IPS-NIHi7 (cell line): ENCODE measurements at regions not wholly inside any gene's neighbourhood (a gene's known extent, or its start where the extent isn't known, plus 50 kb on each side); places are given as distances from the start of the nearest gene placed in this dataset.
"Not testable (repeated sequence)": the region's sequence is repeated elsewhere in the genome, so short reads cannot be mapped to it uniquely, and the experiment has no call there.

Experiments used
- DNase-seq: peaks from one replicate; pipeline ENCODE4 v3.0.0; 2012; ENCODE audit warnings: mixed read lengths; ENCODE audit errors: extremely low spot score

DNA sequence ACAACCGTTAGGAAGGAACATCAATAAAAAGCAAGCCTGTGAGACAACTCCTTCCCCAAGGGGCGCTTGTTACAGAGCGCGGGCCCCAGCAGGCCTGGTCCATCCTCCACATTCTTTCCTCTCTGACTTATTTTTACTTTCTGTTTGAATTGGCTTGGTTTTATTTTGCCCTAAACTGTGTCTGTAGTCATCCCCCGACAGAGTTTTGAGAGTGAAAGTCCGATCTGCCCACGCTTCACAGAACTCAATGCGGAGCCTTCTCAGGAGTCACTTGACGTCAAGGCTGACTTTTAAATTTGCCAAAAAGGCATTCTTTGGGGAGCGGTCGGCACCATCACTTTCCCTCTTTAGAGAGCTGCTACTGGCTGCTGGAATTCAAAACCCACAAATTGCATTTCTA lies 150.1 kb upstream of the KLF6 start:
- no peak for DNase-seq

DNA sequence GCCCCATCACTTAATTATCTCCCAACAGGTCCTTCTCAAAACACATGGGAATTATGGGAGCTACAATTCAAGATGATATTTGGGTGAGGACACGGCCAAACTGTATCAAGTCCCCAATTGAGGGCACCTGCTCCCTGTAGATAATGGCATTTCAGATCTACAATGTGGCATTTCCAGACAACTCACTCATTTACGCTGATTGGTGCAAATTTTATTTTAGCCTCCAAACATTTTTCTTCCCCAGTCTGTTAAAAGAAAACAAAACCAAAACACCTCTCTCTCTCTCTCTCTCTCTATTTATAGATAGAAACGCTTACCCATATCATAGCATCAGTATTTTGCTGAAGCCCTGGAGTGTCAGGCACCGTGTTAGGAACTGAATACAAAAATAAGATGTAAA lies 148.7 kb upstream of the KLF6 start:
- DNase-seq = no peak

DNA sequence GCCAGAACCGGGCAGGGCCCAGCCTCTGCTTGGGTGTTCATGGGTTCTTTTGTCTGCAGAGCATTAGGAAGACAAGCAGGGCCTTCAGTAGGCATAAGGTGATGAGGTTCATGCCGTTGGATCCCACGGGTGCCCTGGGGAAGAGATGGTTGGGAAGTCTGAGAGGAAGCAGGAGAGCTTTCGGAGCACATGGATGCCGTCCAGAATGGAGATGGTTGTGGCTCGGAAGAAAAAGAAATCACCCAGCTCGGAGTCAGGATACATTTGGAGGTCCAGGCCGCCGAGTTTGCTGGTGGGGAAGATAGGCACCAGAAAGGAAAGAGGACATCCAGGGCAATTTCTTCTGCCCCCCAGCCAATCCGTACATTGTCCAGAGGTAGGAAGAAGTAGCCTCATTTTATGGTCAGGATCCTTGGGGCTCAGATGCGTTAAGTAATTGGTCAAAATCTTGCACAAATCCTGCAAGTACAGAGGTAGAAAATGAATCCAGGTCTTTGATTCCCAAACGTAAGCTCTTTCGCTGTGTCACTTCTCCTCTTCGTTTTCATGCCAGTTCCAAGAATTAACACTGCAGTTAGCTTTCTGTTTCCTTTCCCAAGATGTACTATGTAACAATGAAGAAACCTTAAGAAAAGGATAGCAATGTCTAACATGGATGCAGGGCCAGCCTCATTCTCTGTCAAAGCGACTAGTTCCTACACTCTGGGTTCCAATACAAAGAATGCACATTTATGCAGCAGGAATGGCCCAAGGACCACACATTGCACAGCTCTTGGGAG lies 147.8 kb upstream of the KLF6 start:
- DNase-seq = no peak

DNA sequence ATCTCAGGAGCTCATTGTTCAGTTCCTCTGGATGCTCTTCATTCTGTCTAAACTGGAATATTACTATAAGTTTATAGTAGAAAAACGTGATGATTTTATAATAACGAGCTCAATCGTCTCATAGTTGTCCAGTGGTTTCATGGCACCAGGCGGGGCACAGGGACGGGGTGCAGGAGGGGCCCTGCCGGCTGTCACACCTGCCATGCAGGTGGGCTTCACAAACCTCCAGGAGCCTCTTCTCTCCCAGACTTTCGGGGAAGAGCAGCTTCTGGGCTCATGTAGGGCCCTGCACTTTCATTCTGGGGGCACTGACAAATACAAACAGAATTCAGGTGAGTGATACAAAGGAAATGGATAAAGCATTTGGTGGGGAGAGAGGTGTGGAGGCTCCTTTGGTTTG lies 146.9 kb upstream of the KLF6 start:
- DNase-seq = no peak

DNA sequence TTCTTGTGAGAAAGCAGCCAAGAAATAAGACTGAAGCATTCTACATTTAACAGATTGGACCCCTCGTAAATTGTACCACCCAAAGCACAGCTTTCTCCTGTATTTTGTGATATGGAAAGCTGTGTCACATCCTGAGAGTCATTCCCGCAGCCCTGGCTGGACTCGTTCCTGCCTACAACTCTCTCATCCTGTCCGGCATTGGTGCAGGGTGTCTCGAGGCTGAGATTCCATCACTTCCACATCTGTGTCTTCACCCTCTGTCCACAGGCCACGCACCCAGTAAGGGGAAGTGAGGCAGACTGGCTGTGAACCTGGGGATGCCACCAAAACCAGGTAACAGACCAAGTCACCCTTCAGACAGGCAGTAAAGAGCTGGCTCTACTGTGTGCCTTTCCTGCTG lies 146.2 kb upstream of the KLF6 start:
- no peak for DNase-seq

DNA sequence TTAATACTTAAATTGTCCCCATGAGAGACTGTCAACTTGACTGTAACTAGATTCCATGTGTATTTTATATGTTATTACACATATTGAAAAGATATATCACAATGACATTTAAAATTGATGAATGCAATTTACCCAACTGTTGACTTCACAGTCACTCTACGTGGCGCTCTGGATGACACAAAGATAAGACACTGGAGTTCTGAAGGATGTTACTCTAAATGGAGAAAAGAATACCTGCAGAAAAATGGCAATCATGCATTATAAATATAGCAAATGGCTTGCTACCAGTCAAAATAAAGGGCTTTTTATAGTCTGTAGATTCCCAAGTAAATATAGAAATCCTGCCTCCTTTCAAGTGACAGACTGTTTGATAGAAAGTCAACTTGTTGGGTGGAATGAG lies 143.6 kb upstream of the KLF6 start:
- no peak for DNase-seq

DNA sequence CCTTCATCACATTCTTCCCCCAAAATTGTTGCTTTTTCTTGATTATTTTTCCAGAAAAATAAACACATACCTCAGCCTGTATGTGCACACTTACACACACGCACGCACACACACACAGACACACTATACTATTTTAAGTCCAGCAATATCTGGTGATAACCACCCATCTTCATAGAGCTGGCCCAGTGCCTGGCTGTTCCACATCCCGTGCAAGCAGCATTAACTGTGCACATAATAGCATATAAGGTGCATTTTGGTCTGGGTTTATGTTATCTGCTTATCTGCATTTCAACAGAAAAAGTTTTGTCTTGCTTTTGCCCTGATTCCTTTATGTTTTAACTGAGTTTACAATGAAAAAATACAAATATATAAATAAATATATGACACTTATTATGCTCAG lies 143.1 kb upstream of the KLF6 start:
- no peak for DNase-seq

DNA sequence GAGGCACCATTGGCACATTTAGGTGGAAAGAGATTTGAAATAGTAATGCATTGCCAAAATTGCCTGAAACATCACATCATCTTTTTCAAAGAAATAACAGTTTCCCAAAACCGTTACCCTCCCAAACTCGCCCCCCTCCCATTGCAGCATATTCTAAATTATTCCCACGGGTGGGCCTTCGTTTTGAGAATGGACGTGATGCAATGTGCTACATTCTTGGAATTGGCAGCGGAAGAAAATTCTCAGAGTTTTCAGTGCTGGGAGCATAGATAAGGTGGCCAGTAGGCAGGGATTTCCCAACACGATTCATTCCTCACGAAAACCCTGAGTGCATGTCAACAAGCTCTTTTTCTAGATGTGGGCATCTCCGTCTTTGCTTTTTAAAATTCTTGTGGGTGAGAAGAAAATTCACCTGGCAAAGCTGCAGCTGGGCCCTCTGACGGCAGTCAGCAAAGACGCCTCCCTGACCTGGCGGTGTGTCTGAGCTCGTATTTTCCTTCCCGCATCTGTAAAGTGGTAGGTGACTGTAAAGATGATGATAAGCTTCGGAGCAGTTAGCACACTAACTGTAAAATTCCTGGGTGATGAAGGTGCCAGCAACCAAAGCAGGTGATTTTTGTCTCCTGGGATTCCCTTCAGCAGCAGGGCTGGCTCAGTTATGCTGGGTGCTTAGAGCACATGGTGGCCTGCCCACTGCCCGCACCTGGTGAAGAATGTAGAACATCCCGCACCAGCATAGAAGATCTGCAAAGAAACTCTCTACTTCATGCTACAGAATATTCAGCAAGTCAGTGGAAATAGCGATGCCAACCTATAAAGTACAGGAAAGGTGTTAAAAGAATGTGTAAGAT lies 141.9 kb upstream of the KLF6 start:
- no peak for DNase-seq

DNA sequence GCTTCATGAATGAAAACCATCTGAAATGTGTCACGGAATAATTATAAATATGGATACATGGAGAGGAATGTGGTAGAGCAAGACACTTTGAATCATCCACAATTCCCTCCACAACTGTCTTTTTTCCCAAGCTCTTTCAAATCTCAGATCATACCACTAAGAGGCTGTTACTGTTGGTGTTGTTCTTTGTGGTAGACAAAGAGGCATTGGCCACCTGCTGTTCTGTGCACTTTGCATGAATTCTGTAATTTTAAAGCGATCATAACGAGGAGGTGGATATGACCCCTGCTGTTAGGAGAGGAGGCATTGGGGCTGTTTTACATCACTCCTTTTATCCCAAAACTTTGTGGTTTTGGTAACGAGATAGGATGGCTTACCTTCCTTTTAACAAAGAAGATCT lies 141.2 kb upstream of the KLF6 start:
- no peak for DNase-seq

DNA sequence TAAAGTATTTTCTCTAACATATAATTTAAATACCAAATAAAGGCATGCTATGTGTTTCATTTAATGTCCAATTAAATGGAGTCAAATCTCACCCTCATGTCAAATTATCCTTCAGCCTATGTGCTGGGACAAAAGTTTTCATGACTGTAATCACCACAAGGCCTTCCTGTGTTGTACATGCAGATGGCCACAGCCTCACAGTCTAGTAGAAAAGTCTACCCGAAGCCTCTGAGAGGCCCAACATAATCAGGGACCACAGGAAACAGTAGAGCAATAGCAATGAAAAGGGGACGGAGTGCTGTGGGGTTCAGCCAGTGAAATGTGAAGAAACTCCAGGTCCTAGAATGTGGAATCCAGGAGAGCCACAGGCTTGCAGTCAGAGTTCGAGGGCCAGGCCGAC lies 140.2 kb upstream of the KLF6 start:
- no peak for DNase-seq

DNA sequence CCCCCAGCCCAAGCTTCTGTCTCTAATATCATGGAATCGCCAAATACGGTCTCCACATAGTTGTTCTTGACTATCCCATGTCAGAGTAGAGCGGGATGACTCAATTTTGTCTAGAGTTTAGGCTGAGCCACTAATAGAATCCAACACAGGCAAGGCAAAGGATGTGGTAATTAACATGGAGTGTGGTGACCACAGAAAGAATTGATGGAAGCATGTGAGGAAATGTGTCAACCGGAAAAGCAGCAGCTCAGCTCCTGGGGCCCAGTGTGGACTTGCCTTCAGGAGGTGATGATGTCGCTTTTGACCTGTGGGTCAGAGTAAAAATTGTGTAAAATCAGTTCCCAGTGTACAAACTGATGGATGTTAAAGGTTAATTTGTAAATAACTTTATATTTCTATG lies 139.3 kb upstream of the KLF6 start:
- DNase-seq = no peak

DNA sequence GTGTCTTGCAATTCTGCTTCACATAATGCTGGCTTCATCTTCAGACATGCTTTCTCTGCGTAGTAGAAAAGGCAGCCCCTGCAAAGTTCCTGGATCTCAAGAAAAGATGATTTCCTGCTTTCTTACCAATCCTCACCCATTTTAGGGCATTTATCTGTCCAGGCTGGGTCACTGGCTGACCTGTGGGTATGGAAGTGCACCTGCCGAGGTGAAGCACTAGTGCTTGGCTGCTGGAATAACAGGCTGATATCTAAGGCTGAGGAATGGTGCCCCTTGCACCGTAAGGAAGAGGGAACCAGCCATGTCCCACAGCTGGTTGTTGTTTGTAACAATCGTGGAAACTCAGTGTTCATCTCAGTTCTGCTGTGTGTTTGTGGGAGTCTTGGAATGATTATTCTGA lies 138.0 kb upstream of the KLF6 start:
- DNase-seq = no peak

DNA sequence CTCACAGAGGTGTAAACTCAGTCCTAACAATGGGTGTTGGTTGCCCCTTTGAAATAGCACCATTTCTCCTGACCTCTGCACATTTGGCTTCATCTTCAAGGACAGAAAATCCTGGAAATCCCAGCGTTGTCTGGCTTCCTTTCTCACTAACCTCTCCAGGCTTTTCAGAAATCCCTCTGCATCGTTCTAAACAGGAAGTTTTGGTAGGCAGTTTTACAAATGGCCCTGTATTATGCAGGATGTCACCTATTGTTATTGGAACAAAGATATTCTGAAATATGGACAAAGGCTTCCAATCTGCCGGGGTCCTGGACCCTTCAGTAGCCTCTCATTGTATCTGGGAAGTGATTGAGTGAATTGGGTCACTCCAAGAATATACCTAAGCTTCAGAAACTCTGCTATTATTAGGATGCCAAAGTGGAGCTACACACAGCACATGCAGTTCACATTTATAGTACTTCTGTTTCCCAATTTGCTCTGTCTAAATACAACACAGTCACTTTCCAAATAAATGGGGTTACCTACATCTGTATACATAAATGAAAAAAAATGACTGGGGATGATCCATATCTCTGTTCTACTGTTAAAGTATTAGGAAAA lies 134.8 kb upstream of the KLF6 start:
- no peak for DNase-seq

DNA sequence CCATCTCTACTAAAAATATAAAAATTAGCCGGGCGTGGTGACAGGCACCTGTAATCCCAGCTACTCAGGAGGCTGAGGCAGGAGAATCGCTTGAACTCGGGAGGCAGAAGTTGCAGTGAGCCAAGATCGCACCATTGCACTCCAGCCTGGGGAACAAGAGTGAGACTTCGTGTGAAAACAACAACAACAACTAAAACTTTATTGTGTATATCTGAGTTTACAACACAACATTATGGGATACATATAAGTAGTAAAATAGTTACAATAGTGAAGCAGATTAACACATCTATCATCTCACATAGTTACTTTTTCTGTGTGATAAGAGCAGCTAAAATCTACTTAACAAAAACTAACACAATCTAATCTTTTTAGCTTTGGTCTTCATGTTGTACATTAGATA lies 132.4 kb upstream of the KLF6 start:
- DNase-seq = not testable (repeated sequence)

DNA sequence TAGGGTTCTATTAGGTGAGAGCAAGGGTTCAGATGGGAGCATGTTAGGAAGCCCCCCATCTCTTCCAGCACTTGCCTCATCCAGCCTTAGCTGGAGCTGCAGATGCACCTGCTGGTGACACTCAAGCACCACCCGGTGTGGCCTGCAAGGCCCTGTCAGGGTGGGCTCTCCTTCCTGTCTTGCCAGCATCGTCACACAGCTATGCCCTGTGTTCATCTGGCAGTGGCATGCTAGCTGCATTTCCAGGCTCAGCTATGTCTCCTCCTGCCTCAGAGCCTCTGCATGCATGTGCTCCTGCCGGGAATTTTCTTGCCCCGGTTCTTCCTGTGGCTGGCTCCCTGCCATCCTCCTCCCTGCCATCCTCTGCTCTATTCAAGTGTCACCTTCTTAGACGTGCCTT lies 129.7 kb upstream of the KLF6 start:
- DNase-seq = no peak

DNA sequence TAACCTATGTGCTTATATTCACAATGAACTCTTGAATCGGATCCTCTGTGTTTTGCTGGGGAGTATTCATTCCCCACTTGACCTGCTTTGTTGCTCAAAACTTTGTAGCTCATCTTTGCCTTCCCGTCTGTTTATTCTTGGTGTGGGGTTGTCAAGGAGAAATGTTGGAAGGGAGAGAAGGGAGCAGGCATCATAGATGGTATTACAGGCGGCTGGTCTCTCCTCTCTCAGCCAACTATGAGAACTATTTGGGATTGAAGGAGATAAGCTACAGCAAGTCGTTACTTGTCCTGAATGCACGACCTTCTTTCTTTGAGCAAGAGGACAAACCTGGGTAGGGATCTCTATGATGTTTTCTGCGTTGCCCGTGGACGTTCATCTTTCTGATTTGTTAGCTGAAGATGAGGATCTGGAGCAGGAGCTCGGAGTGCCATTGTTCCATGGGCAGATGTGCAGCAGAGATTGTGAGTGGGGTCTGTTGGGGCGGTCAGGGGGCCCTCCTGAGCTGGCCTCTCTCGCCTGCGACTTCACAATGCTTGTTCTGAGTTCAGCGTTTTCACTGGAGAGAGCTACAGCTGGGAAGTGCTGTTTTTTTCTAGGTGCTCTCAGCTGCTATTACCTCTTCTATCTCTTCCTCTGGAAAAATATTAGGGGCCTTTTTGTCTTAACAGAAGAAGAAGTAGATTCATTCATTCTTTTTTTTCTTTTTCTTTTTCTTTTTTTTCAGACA lies 126.9 kb upstream of the KLF6 start:
- DNase-seq = no peak

DNA sequence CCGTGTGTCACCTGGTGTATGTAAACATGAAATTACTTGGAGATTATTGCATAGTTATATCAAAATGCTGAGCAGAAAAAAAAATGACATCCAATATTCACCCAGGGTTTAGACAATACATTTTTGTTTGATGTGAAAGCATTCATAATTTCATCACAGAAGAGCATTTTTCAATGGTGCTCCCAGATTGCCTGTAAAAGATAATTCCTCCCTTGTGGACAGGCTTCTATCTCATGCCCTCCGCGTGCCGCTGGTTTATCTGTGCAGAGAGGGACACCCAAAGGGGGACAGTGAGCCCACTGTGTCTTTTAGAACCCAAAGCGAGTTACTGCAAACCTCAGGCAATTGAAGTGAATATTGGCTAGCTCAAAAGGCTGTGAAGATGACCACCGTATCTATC lies 126.2 kb upstream of the KLF6 start:
- DNase-seq = no peak

DNA sequence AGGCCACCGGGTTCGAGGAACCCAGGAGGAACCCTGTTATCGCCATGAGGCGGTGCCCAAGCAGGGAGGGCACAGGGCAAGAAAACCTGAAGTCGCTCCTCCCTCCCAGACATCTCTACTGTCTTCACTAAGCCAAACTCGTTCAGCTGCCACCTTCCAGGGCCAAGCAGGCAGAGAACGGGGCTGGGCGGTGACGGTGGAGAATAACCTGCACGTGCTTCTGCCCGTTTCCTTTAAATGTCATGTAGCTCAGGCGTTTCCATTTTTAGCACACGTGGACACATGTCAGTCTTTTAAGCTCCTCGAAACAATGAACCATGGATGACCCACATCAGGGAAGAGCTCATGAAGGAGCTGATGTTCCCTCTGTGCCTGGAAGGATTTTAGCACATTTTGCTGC lies 124.3 kb upstream of the KLF6 start:
- DNase-seq = no peak

DNA sequence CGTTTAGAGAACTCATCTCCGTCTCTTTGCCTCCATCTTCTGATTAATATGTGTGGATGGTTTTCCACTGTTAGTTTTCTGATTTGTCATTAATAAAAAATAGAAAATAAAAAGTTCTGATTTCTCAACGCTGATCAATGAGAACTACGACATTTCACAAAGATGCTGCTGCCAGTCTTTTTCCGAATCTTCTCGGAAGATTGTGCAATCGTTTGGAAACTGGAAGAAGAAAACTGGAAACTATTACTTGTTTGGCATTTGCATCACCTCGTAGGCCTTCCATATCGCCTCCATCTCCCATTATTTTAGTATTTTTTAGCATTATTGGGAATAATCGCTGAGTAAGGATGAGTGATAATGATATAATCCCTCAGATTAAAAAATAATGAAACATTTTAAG lies 123.2 kb upstream of the KLF6 start:
- DNase-seq = no peak

DNA sequence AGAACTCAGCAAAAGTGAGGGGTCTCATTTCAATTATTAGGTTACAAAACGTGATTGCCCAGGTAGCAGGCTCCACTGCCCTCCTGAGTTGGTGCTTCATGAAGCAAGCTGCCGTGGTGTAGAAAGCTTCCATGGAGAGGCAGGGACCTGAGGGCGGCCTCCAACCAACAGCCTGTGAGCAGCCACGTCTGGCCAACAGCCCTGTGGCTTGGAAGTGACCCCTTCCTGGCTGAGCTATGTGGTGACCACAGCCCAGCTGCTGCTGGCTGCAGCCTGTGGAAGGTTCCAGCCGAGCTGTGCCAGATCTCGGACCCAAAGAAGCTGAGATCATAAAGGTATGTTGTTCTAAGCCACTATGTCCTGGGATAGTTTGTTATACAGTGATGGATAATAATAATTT lies 122.5 kb upstream of the KLF6 start:
- DNase-seq = no peak

DNA sequence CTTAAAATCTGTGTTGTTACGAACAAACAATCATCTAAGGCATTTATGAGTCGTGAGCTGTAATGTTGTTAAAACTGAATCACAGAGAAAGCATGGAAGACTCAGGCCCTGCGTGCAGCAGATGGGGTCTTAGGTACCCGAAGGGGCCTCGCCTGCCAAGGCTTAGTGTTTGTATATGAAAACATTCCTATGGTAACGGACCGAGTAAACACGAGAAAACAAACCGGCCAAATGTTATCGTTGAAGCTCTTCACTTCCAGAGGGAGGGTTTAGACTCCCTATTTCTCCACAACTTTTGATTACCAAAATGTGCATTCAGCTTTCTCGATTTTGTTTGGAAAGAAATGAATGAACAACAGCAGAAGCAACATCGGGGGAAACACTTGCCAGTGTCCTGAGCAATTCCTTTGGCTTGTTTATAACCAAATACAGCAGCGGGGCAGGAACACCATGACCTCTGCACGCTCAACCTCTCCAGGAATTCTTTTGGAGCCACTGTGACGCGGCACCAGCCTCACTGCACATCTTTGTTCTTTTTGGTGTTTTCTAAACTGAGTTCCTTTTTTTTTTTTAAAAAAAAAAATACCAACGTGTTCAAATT lies 121.6 kb upstream of the KLF6 start:
- no peak for DNase-seq

DNA sequence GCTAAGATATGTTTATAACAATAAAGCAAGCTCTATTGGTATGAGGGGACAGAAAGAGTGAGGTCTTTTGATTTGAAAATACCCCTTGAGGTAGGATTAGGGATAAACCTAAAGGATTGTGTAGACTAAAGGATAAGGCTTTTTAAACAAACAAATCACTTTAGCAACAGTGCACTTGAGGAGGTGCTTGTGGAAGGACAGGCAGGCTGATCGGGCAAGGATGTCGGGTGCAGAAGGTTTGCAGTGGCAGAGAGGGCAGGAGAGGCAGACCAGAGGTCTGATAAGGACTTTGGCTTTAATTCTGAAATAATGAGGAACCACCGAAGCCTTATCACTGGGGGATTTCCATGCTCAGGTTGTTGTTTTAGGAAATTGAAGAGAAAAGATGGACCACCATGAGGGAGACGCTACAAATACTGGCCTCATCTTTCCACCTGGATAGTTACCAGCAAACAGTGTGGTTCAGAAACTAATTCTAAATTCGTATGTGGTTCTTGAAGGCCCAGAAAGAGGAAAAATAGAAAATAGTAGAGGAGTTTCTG lies 119.5 kb upstream of the KLF6 start:
- DNase-seq = no peak
